Pancreas (tissue), 10 donors: ENCODE measurements at regions not wholly inside any gene's neighbourhood (a gene's known extent, or its start where the extent isn't known, plus 50 kb on each side); places are given as distances from the start of the nearest gene placed in this dataset.

ENCODE experiments used
- ATAC-seq, 4 donors: fragments of 200-7000 bp; cut with Tn5 transposase; one replicate each; pipeline versions ENCODE4 v1.8.0 to v1.9.1; 2020; ENCODE audit warnings: mild to moderate bottlenecking in 4 of 4, moderate library complexity in 4 of 4
- DNase-seq, 6 donors: peaks; one replicate each; pipeline ENCODE4 v3.0.0-alpha.2; 2020
- FAIRE-seq: peaks from 2 replicates; lab custom pipeline; 2012; peaks lifted over from hg19 to GRCh38; lab: Jason Lieb, UNC
- H3K27ac ChIP-seq, 4 donors: fragments of 200-600 bp; sonication (generic); 1 replicate in 3 of 4; 2 replicates in 1 of 4; pipeline versions ENCODE4 v1.5.0 to v1.8.0; 2020
- H3K27me3 ChIP-seq, 4 donors: fragments of 200-600 bp; one replicate each; pipeline ENCODE4 v1.8.0; 2021
- H3K36me3 ChIP-seq, 3 donors: fragments of 200-600 bp; sonication (generic) in 1 of 3; one replicate each; pipeline versions ENCODE4 v1.5.0 to v1.8.0; 2020 to 2021
- H3K4me1 ChIP-seq, 3 donors: fragments of 200-600 bp; one replicate each; pipeline ENCODE4 v1.8.0; 2021
- H3K4me3 ChIP-seq, 4 donors: fragments of 200-600 bp; sonication (generic) in 2 of 4; one replicate each; pipeline versions ENCODE4 v1.5.0 to v1.8.0; 2020 to 2021
- H3K9me3 ChIP-seq, 4 donors: fragments of 200-600 bp; one replicate each; pipeline ENCODE4 v1.8.0; 2021
- CTCF ChIP-seq, 4 donors: fragments of 200-600 bp; sonication (generic) in 3 of 4; IDR thresholded peaks; one replicate each; pipeline versions ENCODE4 v1.5.0 to v1.8.0; 2021; ENCODE audit warnings: antibody characterized with exemption in 4 of 4
- WGBS, 2 donors: extraction: QIAGEN DNeasy Blood & Tissue Kit; methylation state at CpG; one replicate each; pipeline ENCODE4 v1.1.7; 2013; 5-methylcytosine and 5-hydroxymethylcytosine counted together
- intact Hi-C, 3 donors: fragments of 100-400 bp; cut with DNase I; formaldehyde crosslinking; loops; one replicate each; pipeline versions ENCODE4 v1.11.1 to v1.14.2; 2022
- donor health status: healthy with polysubstance abuse.
- donor health status: DM: no; HTN: no; CAD: no; lungs with moderate emphysema.
- donor health status: DM: no; HTN: no; CAD: no.
- donor health status: control.
- donor health status: control.
- donor health status: Bipolar disorder and iron deficiency.
- donor health status: DM: yes; HTN: yes; CAD: no.
- donor health status: DM: no; HTN: no; CAD: no.
- donor health status: DM: no; HTN: no; CAD: no.
- donor health status: DM: yes; HTN: yes; CAD: no.

DNA sequence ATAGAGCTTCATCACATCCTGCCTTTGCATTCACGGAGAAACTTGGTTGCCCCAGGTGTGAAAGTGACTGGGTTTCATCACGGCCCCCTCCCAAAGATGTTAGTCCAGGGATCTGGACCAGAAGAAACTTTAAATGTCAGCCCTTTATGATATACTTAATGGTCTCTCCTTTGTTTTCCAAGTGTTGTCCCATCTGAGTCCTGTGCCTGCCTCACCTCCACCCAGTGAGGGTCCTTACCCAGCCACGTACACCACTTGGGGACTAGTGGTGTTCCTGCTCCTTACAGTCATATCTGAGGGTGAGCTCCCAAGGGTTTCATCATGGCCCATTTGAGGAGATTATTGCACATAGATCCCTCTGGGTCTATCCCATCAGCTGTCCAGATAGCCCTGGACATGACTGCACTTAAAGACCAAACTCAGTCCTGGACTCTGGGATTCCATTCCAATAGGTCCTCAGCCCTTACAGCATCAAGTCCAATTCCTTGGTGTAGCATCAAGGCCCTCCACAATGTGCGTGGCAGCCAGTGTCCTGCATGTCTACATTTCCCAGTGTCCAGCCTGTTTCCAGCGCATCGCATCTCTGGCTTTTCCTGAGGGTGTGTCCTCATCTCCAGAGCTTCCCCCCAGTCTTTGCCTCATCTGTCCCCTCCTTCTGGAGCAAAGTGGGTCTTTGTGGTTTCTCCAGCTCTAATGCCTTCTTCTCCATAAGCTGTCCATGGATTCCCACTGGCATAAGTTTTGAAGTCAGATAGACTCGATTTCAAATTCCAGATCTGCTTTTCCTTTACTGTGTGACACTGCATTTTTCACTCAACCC is 351.6 kb downstream of the MYCN start:
- intact Hi-C loops = no loop called here
- Histone ChIP-seq H3K9me3 (no peaks in the 10 kb centered on the region), H3K27me3 (no peaks in the 10 kb centered on the region), H3K4me1 (no peaks in the 10 kb centered on the region), H3K4me3 (no peak overlapping the region), H3K27ac (no peak overlapping the region), H3K36me3 (no peaks in the 10 kb centered on the region)
- ATAC-seq = no peak
- no peak for FAIRE-seq
- no peak for TF ChIP-seq CTCF (IDR thresholded peaks at IDR 0.05)
- 79 to 86% methylated on average over 7 of the region's 7 CpGs for WGBS, 2 donors
- DNase-seq = no peak

DNA sequence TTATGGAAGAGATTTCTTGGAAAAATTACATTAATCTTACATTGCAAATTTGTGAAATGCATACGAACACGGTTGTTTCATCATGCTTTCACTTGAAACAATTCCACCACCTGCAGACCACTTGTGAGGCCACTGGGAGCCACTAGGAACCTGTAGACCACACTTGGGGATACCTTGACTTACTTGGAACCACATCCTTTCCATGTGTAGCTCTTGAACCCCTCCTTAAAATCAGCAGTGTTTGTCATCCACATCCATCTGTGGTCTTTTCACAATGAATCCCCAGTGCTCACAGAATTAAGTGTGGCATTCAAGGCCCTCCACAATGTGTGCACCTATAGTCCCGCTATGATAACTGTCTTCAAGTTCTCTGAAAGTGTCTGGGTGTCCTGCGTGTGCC is 350.9 kb downstream of the MYCN start:
- FAIRE-seq (no peak), DNase-seq (no peak), ATAC-seq (no peak)
- Histone ChIP-seq H3K9me3 (no peaks in the 10 kb centered on the region), H3K36me3 (no peaks in the 10 kb centered on the region), H3K27ac (no peak overlapping the region), H3K4me1 (no peaks in the 10 kb centered on the region), H3K4me3 (no peak overlapping the region), H3K27me3 (no peaks in the 10 kb centered on the region)
- intact Hi-C loops = no loop called here
- no peak for TF ChIP-seq CTCF (IDR thresholded peaks at IDR 0.05)
- 69 to 85% methylated on average over 4 of the region's 4 CpGs for WGBS, 2 donors

DNA sequence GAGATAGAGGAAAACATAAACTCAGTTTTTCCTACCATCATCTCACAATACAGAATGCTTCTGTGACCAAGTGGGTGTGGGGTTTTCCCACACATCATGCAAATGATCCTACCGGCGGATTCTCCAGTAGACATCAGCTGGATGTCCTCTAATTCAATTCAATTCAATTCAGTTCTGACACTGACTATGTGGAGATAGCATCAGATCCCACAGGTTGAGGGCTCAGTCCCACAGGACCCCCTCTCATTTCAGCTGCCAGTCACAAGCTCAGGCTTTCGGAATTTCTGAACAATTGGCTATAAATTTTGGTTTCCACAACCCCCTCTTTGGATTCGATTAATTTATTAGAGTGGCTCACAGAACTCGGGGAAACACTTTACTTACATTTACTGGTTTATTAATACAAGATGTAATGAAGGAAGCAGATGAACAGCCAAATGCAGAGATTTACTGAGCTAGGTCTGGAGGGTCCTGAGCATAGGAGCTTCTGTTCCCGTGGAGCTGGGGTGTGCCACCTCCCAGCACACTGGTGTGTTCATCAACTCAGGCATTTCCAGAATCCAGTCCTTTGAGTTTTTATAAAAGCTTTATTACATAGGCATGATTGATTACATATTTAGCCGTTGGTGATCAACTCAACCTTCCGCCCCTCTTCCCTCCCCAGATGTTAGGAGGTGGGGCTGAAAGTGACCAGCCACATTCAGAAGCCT is 350.1 kb downstream of the MYCN start:
- DNase-seq (no peak), ATAC-seq (no peak), FAIRE-seq (no peak)
- Histone ChIP-seq H3K36me3 (no peaks in the 10 kb centered on the region), H3K4me3 (no peak overlapping the region), H3K4me1 (no peaks in the 10 kb centered on the region), H3K9me3 (no peaks in the 10 kb centered on the region), H3K27ac (no peak overlapping the region), H3K27me3 (no peaks in the 10 kb centered on the region)
- TF ChIP-seq CTCF (IDR thresholded peaks at IDR 0.05) = no peak
- WGBS, 2 donors = 64 to 65% methylated on average over 8 of the region's 8 CpGs
- intact Hi-C loops = no loop called here

DNA sequence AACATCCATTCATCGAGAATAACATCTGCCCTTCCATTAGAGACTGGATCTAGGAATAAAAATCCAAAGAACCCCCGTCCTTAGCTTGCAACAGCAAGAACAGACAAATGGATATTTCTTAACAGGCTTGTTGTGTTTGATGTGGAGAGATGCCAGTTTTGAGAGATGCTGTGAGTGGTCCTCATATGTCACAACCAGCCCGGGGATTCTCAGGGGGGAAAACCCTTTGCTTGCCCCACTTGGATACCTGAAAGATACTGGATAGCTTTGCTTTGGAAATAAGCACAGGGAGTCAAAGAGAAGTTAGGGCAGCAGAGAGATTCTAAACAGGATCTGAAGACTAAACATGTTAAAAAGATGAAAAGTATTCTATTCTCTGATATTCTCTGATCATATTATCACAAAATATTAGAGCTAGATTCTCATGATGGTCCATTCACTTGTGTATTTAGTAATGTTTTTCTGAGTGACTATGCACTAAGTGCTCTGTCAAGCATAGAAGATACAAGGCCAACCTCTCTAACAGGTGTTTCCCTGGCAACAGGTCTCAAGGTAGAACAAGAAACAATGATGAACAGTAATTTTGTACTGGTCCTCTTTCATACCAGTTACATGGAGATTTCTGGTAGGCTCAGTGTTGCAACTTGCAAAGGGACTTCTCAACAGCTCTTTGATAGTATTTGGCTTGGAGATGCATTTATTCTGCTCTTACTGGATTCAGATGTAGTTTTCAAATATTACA is 348.2 kb downstream of the MYCN start:
- peak in 2 of 4 donors; percentile 53 to 59 for ATAC-seq
- FAIRE-seq = no peak
- intact Hi-C loops = loop anchor here in 1 of 3 donors (10.0 kb wide), 1 partner anchor 216 kb away; no protein-coding TSS in a partner anchor
- Histone ChIP-seq H3K4me3 (no peak overlapping the region), H3K36me3 (no peaks in the 10 kb centered on the region), H3K9me3 (no peaks in the 10 kb centered on the region), H3K4me1 (no peaks in the 10 kb centered on the region), H3K27ac (no peak overlapping the region), H3K27me3 (no peaks in the 10 kb centered on the region)
- WGBS, 2 donors = 69 to 80% methylated on average over 3 of the region's 3 CpGs
- DNase-seq = no peak
- no peak for TF ChIP-seq CTCF (IDR thresholded peaks at IDR 0.05)
